22Rv1 (cell line): ENCODE measurements at regions not wholly inside any gene's neighbourhood (a gene's known extent, or its start where the extent isn't known, plus 50 kb on each side); places are given as distances from the start of the nearest gene placed in this dataset.

ENCODE experiments used
- H3K27ac ChIP-seq: fragments of 450-650 bp; 2 replicates; pipeline ENCODE4 v1.5.1; 2017
- ZFX ChIP-seq: fragments of 450-650 bp; IDR thresholded peaks from 2 replicates; pipeline ENCODE4 v1.6.1; 2017; ENCODE audit warnings: antibody characterized with exemption, borderline replicate concordance
- TF ChIP-seq, protein P1 (sequence below): fragments of 450-650 bp; IDR thresholded peaks from 2 replicates; pipeline ENCODE4 v1.5.1; 2017; ENCODE audit warnings: mild to moderate bottlenecking

DNA sequence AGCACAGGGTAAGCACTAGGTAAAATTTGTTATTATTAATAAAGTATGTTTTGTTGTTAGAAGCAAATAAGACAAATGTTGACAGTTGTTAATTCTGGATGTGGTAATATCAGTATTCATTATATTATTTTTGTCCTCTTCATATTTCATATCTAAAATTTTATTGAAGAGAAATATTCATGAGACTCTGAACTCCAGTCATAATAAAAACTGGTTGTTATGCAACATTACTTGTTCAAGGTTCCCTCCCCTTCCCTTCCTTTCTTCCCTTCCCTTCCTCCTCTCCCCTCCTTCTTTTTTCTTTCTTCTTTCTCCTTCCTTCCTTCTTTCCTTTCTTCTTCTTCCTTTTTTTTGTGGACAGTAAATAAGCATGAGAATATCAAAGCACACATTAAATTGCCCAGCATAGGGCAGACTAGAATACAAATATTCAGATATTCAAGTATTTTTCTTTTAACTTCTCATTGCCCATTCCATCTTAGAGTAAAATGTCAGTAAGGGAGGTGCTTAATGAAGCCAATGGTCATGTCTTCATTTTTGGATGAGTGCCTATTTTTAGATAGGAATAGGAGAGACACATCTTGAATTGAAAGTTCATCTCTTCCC lies 245.0 kb downstream of the INHBA start:
- H3K27ac ChIP-seq: no peak overlapping the region
- no peak for TF ChIP-seq ZFX

DNA sequence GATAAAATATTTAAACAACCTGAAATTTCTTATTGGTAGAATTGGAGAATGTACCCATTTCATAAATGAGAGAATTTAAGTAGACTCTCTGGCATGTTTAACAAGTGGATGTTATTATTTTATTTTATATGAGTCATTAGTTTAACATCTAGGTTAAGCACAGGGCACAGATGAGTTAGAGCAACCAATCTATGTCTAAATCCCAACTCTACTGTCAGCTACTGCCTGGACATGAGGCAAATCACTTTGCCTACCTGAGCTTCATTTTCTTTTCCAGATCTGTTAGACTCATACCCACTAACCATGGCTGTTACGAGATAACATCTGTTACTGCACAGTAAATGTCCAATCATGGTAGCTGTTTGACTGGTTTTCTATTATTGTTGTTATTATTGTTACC lies 251.1 kb downstream of the INHBA start:
- TF ChIP-seq ZFX: no peak
- TF ChIP-seq, protein P1, sequence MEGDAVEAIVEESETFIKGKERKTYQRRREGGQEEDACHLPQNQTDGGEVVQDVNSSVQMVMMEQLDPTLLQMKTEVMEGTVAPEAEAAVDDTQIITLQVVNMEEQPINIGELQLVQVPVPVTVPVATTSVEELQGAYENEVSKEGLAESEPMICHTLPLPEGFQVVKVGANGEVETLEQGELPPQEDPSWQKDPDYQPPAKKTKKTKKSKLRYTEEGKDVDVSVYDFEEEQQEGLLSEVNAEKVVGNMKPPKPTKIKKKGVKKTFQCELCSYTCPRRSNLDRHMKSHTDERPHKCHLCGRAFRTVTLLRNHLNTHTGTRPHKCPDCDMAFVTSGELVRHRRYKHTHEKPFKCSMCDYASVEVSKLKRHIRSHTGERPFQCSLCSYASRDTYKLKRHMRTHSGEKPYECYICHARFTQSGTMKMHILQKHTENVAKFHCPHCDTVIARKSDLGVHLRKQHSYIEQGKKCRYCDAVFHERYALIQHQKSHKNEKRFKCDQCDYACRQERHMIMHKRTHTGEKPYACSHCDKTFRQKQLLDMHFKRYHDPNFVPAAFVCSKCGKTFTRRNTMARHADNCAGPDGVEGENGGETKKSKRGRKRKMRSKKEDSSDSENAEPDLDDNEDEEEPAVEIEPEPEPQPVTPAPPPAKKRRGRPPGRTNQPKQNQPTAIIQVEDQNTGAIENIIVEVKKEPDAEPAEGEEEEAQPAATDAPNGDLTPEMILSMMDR: no peak
- H3K27ac ChIP-seq: no peak overlapping the region

DNA sequence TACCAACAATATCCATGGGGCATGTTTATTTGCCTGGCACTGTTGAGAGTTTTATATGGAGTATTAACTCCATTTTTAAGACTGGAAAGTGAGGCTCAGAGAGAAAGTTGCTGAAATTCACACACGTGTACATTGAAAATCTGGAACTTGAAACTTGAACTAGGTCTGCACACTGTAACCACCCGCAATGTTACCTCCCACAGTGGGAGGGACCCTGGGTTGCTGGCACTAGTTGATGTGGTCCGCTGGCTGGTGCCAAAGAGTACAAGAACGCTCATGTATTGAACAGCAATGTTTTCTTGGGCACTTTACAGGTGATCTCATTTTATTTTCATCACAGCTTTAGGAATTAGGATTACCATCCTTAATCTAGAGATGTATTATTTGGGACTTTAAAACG lies 253.2 kb downstream of the INHBA start:
- no peak for TF ChIP-seq ZFX
- TF ChIP-seq, protein P1: no peak
- H3K27ac ChIP-seq: no peak overlapping the region

DNA sequence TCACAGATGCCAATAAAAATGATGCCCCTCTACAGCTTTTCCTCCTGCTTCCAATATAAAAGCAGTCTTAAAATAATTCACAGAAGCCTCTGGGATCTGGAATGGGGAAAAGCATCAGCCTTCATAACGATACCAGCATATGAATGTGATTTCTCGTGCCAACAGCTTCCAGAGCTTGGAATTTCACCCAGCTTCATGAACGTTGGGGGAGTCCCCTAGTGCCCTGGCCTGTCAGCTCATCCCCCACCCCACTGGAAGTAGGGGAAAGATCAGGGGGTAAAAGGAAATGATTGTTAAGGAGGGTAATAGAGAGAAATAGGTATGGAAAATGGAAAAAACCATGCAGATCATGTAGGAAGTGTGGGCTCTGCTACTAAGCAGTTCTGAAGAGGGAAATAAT lies 253.6 kb downstream of the INHBA start:
- TF ChIP-seq, protein P1: no peak
- no peak for TF ChIP-seq ZFX
- H3K27ac ChIP-seq: no peak overlapping the region

DNA sequence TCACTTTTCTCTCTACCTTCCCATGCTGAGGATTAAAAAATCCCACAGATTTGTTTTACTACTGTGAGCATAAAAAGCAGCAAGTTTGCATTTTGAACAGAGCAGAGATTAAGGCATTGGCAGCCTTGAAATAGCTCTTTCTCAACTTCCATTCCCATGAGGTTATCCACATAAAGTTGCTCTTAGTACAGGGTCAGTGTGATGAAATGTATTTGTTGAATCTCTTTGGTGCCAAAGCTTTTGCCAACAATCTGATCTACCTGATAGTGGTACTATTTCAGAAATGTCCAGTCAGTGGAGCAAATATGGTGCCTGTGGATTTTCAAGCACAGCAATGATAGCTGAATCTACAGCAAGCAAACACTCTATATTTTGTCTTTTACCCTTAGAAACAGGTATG lies 254.8 kb downstream of the INHBA start:
- no peak for TF ChIP-seq ZFX
- no peak overlapping the region for H3K27ac ChIP-seq

DNA sequence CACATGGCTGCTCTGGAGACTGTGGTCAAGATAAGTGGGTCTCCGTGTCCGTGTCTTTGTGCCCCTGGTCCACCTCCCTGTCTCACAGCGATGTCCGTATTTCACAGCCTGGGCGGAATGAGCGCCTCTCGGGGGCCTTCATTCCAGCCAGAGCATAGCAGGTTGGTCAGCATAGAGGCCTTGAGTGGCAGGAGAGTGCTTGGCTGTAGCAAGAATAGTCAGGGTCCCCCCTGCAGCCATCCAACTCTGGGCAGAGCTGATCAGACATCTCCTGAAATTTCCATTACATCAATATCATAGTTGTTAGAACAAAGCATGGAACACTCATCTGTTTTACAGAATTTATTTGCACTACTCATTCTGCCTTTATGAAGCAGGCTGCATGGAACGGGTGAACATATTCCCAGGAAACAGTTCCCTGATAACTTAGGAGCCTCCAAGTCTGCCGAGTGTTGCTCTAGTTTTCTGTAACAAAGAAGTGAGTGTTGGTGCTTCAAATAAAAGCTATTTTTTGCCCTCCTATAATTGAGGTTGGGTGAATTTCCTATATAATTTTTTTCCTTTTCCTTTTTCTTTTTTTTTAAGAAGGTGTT lies 255.3 kb downstream of the INHBA start:
- H3K27ac ChIP-seq: no peak overlapping the region
- TF ChIP-seq, protein P1: no peak
- no peak for TF ChIP-seq ZFX

DNA sequence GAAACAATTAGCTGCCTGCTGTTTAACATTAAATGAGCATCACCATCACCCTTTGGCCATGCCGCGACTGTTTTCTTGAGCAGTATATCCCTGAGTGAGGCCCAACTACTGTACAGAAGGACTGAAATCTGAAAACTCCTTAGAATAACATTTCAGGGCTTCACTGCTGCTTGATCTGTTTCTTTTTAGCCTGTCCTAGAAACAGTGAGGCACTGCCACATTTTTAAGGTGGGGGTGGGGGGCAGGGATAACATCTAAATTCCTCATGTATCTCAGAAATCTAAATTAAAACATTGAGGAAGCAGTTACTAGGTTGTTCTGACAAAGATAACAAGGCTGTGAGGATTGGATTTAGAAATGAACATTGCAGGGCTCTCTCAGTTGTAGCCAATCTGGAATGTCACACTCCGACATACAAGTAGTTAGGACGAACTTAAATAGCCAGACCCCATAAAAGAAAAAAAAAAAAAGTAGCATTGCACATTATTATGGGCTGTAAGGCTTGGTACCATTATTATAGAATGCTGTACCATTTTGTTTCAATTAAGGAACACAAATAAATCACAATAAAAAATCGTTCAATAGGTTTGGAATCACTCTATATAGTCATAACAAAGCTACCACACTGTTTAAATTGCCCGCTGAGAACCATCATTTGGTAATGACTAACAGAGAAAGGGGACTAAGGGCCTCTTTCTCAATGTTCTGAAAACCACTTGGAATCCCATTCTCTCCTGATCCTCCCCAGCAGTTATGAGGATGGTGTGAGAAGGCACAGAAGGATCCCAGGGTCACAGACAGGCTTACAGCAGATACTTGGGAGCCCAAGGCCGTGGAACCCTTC lies 256.1 kb downstream of the INHBA start:
- H3K27ac ChIP-seq: no peak overlapping the region
- no peak for TF ChIP-seq ZFX
- TF ChIP-seq, protein P1: no peak

DNA sequence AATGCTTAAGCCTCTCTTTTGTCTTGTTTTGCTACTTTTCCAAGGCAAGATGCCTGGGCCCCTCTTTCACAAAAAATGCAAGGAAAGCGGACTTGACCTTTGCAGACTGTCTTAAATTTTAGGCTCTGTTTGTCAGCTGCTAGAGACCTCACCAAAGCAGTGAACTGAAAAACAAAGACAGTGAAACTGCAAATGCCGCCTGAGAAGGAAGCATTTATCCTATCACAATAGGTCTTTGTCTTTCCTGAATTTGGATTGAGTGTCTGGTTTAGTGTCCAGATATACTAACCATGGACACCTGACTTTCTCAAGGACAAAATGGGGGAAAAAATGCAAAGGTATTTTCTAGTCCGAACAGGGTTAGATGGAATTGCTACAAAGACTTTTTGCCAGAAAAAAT lies 256.9 kb downstream of the INHBA start:
- no peak overlapping the region for H3K27ac ChIP-seq
- no peak for TF ChIP-seq ZFX
- TF ChIP-seq, protein P1: no peak
